ENCODE measurements at regions not wholly inside any gene's neighbourhood (a gene's known extent, or its start where the extent isn't known, plus 50 kb on each side); places are given as distances from the start of the nearest gene placed in this dataset.

GRCh38 chr2:52572469-52572894, 1195.1 kb upstream of the CHAC2 start:
- intact Hi-C loops (cut with DNase I) = no loop called here
- H3K27me3 ChIP-seq = no peaks in the 10 kb centered on the region
- peak in 1 of 4 donors; percentile 17 for ATAC-seq
- no peaks in the 10 kb centered on the region for H3K9me3 ChIP-seq
- H3K4me3 ChIP-seq = no peak overlapping the region
- no peaks in the 10 kb centered on the region for H3K36me3 ChIP-seq
- DNase-seq = no peak
- no peak for TF ChIP-seq POLR2A (IDR thresholded peaks at IDR 0.05)
- TF ChIP-seq CTCF (IDR thresholded peaks at IDR 0.05) = no peak
- H3K4me1 ChIP-seq = no peaks in the 10 kb centered on the region
- H3K27ac ChIP-seq = no peak overlapping the region
- 93% methylated on average over 3 of the region's 41 CpGs for WGBS (ENCODE audit: insufficient coverage, low coverage, low lambda C conversion rate, missing lambda C conversion rate)

GRCh38 chr2:52571380-52572347, 1195.9 kb upstream of the CHAC2 start:
- no peak overlapping the region for H3K4me3 ChIP-seq
- no peaks in the 10 kb centered on the region for H3K27me3 ChIP-seq
- no peaks in the 10 kb centered on the region for H3K4me1 ChIP-seq
- no peak overlapping the region for H3K27ac ChIP-seq
- H3K36me3 ChIP-seq = no peaks in the 10 kb centered on the region
- H3K9me3 ChIP-seq = no peaks in the 10 kb centered on the region
- WGBS (ENCODE audit: insufficient coverage, low coverage, low lambda C conversion rate, missing lambda C conversion rate) = 95% methylated on average over 34 of the region's 65 CpGs
- peak in 1 of 3 donors; percentile 41 for DNase-seq
- ATAC-seq = peak in 1 of 4 donors; percentile 35
- TF ChIP-seq CTCF (IDR thresholded peaks at IDR 0.05) (no peak), POLR2A (IDR thresholded peaks at IDR 0.05) (no peak)
- intact Hi-C loops (cut with DNase I) = no loop called here

GRCh38 chr2:52570716-52571115, 1196.9 kb upstream of the CHAC2 start:
- Histone ChIP-seq H3K27me3 (no peaks in the 10 kb centered on the region), H3K9me3 (no peaks in the 10 kb centered on the region), H3K4me1 (no peaks in the 10 kb centered on the region), H3K4me3 (no peak overlapping the region), H3K27ac (no peak overlapping the region), H3K36me3 (no peaks in the 10 kb centered on the region)
- 99% methylated on average over 8 of the region's 19 CpGs for WGBS (ENCODE audit: insufficient coverage, low coverage, low lambda C conversion rate, missing lambda C conversion rate)
- intact Hi-C loops (cut with DNase I) = no loop called here
- no peak for TF ChIP-seq CTCF (IDR thresholded peaks at IDR 0.05)
- no peak for TF ChIP-seq POLR2A (IDR thresholded peaks at IDR 0.05)
- no peak for DNase-seq
- ATAC-seq = peak in 1 of 4 donors; percentile 11

- DNase-seq = no peak
- intact Hi-C loops (cut with DNase I) = no loop called here
- WGBS (ENCODE audit: insufficient coverage, low coverage, low lambda C conversion rate, missing lambda C conversion rate) = 25% methylated on average over 3 of the region's 3 CpGs
- Histone ChIP-seq H3K27me3 (no peaks in the 10 kb centered on the region), H3K9me3 (no peaks in the 10 kb centered on the region), H3K27ac (no peak overlapping the region), H3K4me1 (no peaks in the 10 kb centered on the region), H3K36me3 (no peaks in the 10 kb centered on the region), H3K4me3 (no peak overlapping the region)
- TF ChIP-seq POLR2A (IDR thresholded peaks at IDR 0.05) = no peak
- ATAC-seq = no peak
These were observed 1204.5 kb upstream of the CHAC2 start for GRCh38 chr2:52563151-52563550.

GRCh38 chr2:52558265-52558664, 1209.3 kb upstream of the CHAC2 start:
- intact Hi-C loops (cut with DNase I) = no loop called here
- H3K27ac ChIP-seq = no peak overlapping the region
- 70% methylated on average over 3 of the region's 3 CpGs for WGBS (ENCODE audit: insufficient coverage, low coverage, low lambda C conversion rate, missing lambda C conversion rate)
- H3K27me3 ChIP-seq = no peaks in the 10 kb centered on the region
- TF ChIP-seq POLR2A (IDR thresholded peaks at IDR 0.05) (no peak), CTCF (IDR thresholded peaks at IDR 0.05) (no peak)
- H3K4me3 ChIP-seq = no peak overlapping the region
- no peaks in the 10 kb centered on the region for H3K36me3 ChIP-seq
- no peak for DNase-seq
- no peaks in the 10 kb centered on the region for H3K4me1 ChIP-seq
- ATAC-seq = no peak
- H3K9me3 ChIP-seq = no peaks in the 10 kb centered on the region

Data from right lobe of liver (tissue), 6 donors.